ENCODE measurements at regions not wholly inside any gene's neighbourhood (a gene's known extent, or its start where the extent isn't known, plus 50 kb on each side); places are given as distances from the start of the nearest gene placed in this dataset.

GRCh38 chr5:30981576-30981975 lies 211.9 kb upstream of the CDH6 start:
- no peak for TF ChIP-seq CTCF (conservative IDR thresholded peaks at IDR 0.05; ENCODE audit: low read length)
- no peak for TF ChIP-seq EZH2phosphoT487 (IDR thresholded peaks at IDR 0.05; ENCODE audit: borderline replicate concordance, low read depth, low read length)

All from OCI-LY7 (cell line).